ENCODE measurements at regions not wholly inside any gene's neighbourhood (a gene's known extent, or its start where the extent isn't known, plus 50 kb on each side); places are given as distances from the start of the nearest gene placed in this dataset.

- BruUV-seq (replicated peaks): no TSS peak
- Histone ChIP-seq H3K4me3 (ENCODE audit: low read depth, low read length, poor library complexity, severe bottlenecking) (no peak overlapping the region), H2AFZ (ENCODE audit: low read length) (no peak overlapping the region), H3K36me3 (ENCODE audit: insufficient read depth, low read length) (no peaks in the 10 kb centered on the region), H3K4me1 (ENCODE audit: insufficient read depth, low read length, poor library complexity, severe bottlenecking) (no peaks in the 10 kb centered on the region), H4K20me1 (ENCODE audit: insufficient read depth, low read length) (no peaks in the 10 kb centered on the region), H3K9me3 (ENCODE audit: low read length) (no peaks in the 10 kb centered on the region), H3K4me2 (ENCODE audit: low read length) (no peak overlapping the region), H3K27ac (ENCODE audit: low read depth, low read length, poor library complexity, severe bottlenecking) (no peak overlapping the region), H3K9me2 (ENCODE audit: insufficient read depth, low read length) (no peaks in the 10 kb centered on the region), H3K79me2 (ENCODE audit: insufficient read depth, low read depth, low read length) (no peaks in the 10 kb centered on the region)
- intact Hi-C loops (cut with micrococcal nuclease; ENCODE audit: unreplicated experiment): no loop called here
- TF ChIP-seq, protein P1, sequence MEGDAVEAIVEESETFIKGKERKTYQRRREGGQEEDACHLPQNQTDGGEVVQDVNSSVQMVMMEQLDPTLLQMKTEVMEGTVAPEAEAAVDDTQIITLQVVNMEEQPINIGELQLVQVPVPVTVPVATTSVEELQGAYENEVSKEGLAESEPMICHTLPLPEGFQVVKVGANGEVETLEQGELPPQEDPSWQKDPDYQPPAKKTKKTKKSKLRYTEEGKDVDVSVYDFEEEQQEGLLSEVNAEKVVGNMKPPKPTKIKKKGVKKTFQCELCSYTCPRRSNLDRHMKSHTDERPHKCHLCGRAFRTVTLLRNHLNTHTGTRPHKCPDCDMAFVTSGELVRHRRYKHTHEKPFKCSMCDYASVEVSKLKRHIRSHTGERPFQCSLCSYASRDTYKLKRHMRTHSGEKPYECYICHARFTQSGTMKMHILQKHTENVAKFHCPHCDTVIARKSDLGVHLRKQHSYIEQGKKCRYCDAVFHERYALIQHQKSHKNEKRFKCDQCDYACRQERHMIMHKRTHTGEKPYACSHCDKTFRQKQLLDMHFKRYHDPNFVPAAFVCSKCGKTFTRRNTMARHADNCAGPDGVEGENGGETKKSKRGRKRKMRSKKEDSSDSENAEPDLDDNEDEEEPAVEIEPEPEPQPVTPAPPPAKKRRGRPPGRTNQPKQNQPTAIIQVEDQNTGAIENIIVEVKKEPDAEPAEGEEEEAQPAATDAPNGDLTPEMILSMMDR (conservative IDR thresholded peaks at IDR 0.05; ENCODE audit: low read length): no peak
- no peak for TF ChIP-seq EZH2phosphoT487 (IDR thresholded peaks at IDR 0.05; ENCODE audit: borderline replicate concordance, low read depth, low read length)
- CTCF ChIA-PET (ENCODE audit: unreplicated experiment): no interaction called here
- no peak for DNase-seq (ENCODE audit: low spot score)
- POLR2A ChIA-PET: interaction anchor here (0.7 to 0.9 kb wide), 2 partner anchors 9 to 350 kb away, joined by 3 to 4 read pairs; no protein-coding TSS in a partner anchor
Measured at GRCh38 chr4:108280072-108280471, 111.3 kb upstream of the LEF1 start.

- POLR2A ChIA-PET: interaction anchor here (0.6 to 1.3 kb wide), 2 partner anchors 9 to 283 kb away, joined by 3 read pairs; no protein-coding TSS in a partner anchor
- H3K27ac ChIP-seq (ENCODE audit: low read depth, low read length, poor library complexity, severe bottlenecking): no peak overlapping the region
- no peaks in the 10 kb centered on the region for H3K9me2 ChIP-seq (ENCODE audit: insufficient read depth, low read length)
- no peak overlapping the region for H2AFZ ChIP-seq (ENCODE audit: low read length)
- H3K79me2 ChIP-seq (ENCODE audit: insufficient read depth, low read depth, low read length): no peaks in the 10 kb centered on the region
- H3K36me3 ChIP-seq (ENCODE audit: insufficient read depth, low read length): no peaks in the 10 kb centered on the region
- intact Hi-C loops (cut with micrococcal nuclease; ENCODE audit: unreplicated experiment): no loop called here
- no peaks in the 10 kb centered on the region for H4K20me1 ChIP-seq (ENCODE audit: insufficient read depth, low read length)
- BruUV-seq (replicated peaks): no TSS peak
- H3K4me1 ChIP-seq (ENCODE audit: insufficient read depth, low read length, poor library complexity, severe bottlenecking): no peaks in the 10 kb centered on the region
- no peak overlapping the region for H3K4me3 ChIP-seq (ENCODE audit: low read depth, low read length, poor library complexity, severe bottlenecking)
- no peaks in the 10 kb centered on the region for H3K9me3 ChIP-seq (ENCODE audit: low read length)
- no peak overlapping the region for H3K4me2 ChIP-seq (ENCODE audit: low read length)
- DNase-seq (ENCODE audit: low spot score): no peak
- TF ChIP-seq, protein P1 (conservative IDR thresholded peaks at IDR 0.05; ENCODE audit: low read length): no peak
- TF ChIP-seq EZH2phosphoT487 (IDR thresholded peaks at IDR 0.05; ENCODE audit: borderline replicate concordance, low read depth, low read length): no peak
- CTCF ChIA-PET (ENCODE audit: unreplicated experiment): no interaction called here
Measured at GRCh38 chr4:108276690-108277089, 108.0 kb upstream of the LEF1 start.

GRCh38 chr4:108272986-108273385 lies 104.3 kb upstream of the LEF1 start:
- no peaks in the 10 kb centered on the region for H3K36me3 ChIP-seq (ENCODE audit: insufficient read depth, low read length)
- ChIA-PET CTCF (ENCODE audit: unreplicated experiment) (no interaction called here), POLR2A (no interaction called here)
- no peak overlapping the region for H3K4me2 ChIP-seq (ENCODE audit: low read length)
- no peak for DNase-seq (ENCODE audit: low spot score)
- H2AFZ ChIP-seq (ENCODE audit: low read length): no peak overlapping the region
- H3K4me1 ChIP-seq (ENCODE audit: insufficient read depth, low read length, poor library complexity, severe bottlenecking): no peaks in the 10 kb centered on the region
- no peaks in the 10 kb centered on the region for H4K20me1 ChIP-seq (ENCODE audit: insufficient read depth, low read length)
- no peak overlapping the region for H3K27ac ChIP-seq (ENCODE audit: low read depth, low read length, poor library complexity, severe bottlenecking)
- H3K9me3 ChIP-seq (ENCODE audit: low read length): no peaks in the 10 kb centered on the region
- intact Hi-C loops (cut with micrococcal nuclease; ENCODE audit: unreplicated experiment): no loop called here
- H3K4me3 ChIP-seq (ENCODE audit: low read depth, low read length, poor library complexity, severe bottlenecking): no peak overlapping the region
- no peaks in the 10 kb centered on the region for H3K9me2 ChIP-seq (ENCODE audit: insufficient read depth, low read length)
- BruUV-seq (replicated peaks): no TSS peak
- H3K79me2 ChIP-seq (ENCODE audit: insufficient read depth, low read depth, low read length): no peaks in the 10 kb centered on the region
- TF ChIP-seq, protein P1 (conservative IDR thresholded peaks at IDR 0.05; ENCODE audit: low read length): no peak
- no peak for TF ChIP-seq EZH2phosphoT487 (IDR thresholded peaks at IDR 0.05; ENCODE audit: borderline replicate concordance, low read depth, low read length)

Data from OCI-LY7 (cell line).